Esophagus muscularis mucosa (tissue), 4 donors: ENCODE measurements at regions not wholly inside any gene's neighbourhood (a gene's known extent, or its start where the extent isn't known, plus 50 kb on each side); places are given as distances from the start of the nearest gene placed in this dataset.

ENCODE experiments used
- CTCF ChIP-seq, 3 experiments: fragments of 200-600 bp in 2 of 3; fragments of 450-650 bp in 1 of 3; sonication (generic) in 2 of 3; IDR thresholded peaks; one replicate each; pipeline ENCODE4 v1.5.1; 2017 to 2019; ENCODE audit warnings: antibody characterized with exemption in 3 of 3, mild to moderate bottlenecking in 2 of 3, moderate library complexity in 1 of 3
- EP300 ChIP-seq: sonication (generic); formaldehyde crosslinking; IDR thresholded peaks from one replicate; pipeline ENCODE4 v1.6.1; 2017; ENCODE audit warnings: antibody characterized with exemption
- POLR2A ChIP-seq: fragments of 450-650 bp; IDR thresholded peaks from one replicate; pipeline ENCODE4 v1.6.1; 2017; ENCODE audit warnings: antibody characterized with exemption, moderate library complexity, mild to moderate bottlenecking, low read depth
- POLR2AphosphoS5 ChIP-seq, 2 donors: sonication (generic); formaldehyde crosslinking; IDR thresholded peaks; one replicate each; pipeline ENCODE4 v1.6.1; 2017; ENCODE audit warnings: antibody characterized with exemption in 2 of 2

DNA sequence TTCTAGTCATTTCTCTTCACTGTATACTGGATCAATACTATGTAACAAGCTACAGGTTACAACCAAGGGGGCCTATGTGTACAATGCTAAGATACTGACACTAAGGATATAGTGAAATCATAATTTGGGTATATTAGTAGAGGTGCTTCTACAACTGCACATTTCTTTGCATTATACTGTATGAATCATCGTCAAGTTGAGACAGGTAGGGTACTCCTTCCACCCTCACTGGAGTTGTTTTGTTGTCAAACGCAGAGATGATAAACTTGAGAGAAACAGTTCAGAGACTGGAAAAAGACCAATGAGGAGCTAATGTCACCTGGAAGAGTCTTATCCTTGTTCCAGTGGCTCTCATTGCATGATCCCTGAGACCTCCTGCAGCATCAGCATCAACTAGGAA, 208.2 kb upstream of the PRPS1L1 start:
- TF ChIP-seq CTCF (IDR thresholded peaks at IDR 0.05) (no peak), POLR2AphosphoS5 (IDR thresholded peaks at IDR 0.05) (no peak), POLR2A (no peak), EP300 (no peak)
